ENCODE measurements at regions not wholly inside any gene's neighbourhood (a gene's known extent, or its start where the extent isn't known, plus 50 kb on each side); places are given as distances from the start of the nearest gene placed in this dataset.

DNA sequence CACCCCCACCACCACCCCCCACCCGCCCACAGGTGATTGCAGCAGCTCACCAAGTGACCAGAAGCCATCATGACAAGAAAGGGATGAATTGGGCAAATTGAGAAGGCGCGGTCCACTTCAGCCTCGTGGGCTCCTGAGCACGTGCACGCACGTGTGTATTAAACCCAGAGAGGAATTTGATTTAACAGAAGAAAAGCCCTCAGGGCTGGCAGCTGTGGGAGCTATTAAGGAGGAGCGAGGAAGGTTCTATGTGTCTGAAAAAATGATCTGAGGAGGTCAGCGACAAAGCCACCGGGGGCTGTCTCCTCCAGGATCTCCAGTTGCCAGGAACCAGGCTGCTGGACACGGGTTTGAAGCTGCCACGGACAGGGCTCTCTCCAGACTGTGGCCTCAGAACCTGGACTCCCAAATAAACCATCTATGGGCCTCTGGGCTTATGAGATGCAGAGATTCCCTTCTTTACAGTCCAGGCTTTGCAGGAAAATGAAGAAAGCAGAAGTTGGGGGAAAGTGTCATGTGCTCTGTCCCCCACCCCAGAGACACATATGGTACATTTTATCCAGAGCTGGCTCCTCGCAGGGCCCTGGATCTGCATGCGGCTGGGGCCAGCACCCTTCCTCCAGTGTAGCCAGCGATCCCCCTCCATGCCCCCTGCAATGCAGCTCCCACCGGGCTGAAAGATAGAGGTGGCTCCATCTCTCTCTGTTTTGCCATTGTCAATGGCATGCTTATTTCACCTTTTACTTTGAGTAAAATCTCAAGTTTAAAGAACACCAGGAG lies 219.7 kb upstream of the RPL38 start:
- TF ChIP-seq CTCF (IDR thresholded peaks at IDR 0.05), result no peak
- no peak for TF ChIP-seq REST (IDR thresholded peaks at IDR 0.05; ENCODE audit: insufficient read depth in 1 of 2, low read depth in 2 of 2, low read length in 1 of 2)
- TF ChIP-seq TCF7L2 (IDR thresholded peaks at IDR 0.05; ENCODE audit: low read depth, low read length), result no peak
- no peak for TF ChIP-seq SIN3A (IDR thresholded peaks at IDR 0.05; ENCODE audit: borderline replicate concordance, insufficient read depth, low read depth, low read length)

Data from Panc1 (cell line).